NCI-H1930 (cell line): ENCODE measurements at regions not wholly inside any gene's neighbourhood (a gene's known extent, or its start where the extent isn't known, plus 50 kb on each side); places are given as distances from the start of the nearest gene placed in this dataset.

Source experiments
- DNase-seq, 2 experiments: peaks; one replicate each; lab custom pipeline; 2025; lab: John Stamatoyannopoulos, UW

DNA sequence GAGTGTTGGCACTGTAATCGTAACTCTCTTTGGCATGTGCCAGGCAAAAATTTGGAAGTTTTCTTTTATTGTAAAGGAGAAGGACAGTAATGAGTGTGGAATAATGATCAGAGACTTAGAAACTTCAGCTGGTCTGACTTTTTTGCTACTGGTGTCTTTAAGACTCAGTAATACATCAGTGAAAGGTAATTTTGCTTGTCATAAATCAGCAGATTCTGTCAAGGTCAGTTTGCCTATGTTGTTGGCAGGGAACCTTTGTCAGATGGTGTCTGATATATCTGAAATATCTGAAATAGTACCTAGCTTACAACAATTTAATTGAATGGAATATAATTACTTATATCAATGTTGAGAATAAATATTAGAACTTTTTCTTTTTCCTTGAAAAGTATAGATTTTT lies 516.9 kb downstream of the LRFN5 start:
- DNase-seq, result no peak

DNA sequence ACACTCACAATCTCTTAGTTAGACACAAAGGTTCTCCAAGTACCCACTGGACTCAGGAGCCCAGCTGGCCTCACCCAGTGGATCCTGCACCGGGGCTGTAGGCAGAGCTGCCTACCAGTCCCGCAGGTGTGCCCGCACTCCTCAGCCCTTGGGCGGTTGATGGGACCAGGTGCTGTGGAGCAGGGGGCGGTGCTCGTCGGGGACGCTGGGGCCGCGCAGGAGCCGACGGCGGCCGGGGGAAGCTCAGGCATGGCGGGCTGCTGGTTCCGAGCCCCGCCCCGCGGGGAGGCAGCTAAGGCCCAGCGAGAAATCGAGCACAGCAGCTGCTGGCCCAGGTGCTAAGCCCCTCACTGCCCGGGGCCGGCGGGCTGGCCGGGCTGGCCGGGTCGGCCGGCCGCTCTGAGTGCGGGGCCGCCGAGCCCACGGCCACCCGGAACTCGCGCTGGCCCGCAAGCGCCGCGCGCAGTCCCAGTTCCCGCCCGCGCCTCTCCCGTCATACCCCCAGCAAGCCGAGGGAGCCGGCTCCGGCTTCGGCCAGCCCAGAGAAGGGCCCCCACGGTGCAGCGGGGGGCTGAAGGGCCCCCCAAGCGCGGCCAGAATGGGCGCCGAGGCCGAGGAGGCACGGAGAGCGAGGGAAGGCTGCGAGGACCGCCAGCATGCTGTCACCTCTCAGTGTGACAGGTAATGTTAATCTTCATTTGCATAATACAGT lies 506.8 kb downstream of the LRFN5 start:
- no peak for DNase-seq

DNA sequence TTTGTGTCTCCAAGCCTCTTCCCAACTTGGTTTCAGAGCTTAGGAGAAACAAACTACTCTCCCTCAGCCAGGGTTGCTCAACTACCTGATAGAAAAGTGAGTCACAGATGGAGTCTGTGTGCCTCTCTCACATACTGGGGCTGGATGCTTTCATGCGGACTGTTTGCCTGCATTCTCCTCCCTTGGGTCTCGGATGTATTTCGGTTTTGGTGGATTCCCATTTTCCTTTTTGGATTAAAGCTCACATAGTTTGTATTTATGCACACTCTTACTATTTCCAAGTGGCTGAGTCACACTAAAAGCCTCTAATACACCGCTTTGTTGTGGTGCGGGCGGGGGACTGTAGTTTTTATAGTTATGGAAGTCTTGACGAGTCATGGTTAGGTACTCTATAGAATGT lies 505.4 kb downstream of the LRFN5 start:
- DNase-seq, result no peak

- DNase-seq, result no peak
Measured at GRCh38 chr14:42111355-42111754, 504.7 kb downstream of the LRFN5 start.

- no peak for DNase-seq
Measured at GRCh38 chr14:42110167-42110566, 503.5 kb downstream of the LRFN5 start.

DNA sequence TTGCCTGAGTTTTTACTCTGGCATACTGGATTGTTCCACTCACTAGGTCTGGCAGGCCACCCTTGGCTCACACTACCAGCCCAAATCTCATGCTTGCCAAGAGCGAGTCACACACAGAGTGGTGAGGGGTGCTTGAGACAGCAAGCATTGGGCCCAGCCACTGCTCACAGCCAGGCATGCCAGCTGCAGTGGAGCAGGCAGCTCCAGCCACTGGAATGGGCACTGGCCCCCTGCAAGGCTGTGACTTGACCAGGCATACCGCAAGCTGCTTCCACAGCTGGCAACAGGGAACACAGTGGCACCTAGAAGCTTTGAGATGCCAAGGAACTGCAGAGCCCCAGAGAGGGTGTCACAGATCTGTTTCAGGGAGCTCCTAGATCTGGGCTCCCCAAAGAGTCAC lies 488.5 kb downstream of the LRFN5 start:
- DNase-seq, result no peak

DNA sequence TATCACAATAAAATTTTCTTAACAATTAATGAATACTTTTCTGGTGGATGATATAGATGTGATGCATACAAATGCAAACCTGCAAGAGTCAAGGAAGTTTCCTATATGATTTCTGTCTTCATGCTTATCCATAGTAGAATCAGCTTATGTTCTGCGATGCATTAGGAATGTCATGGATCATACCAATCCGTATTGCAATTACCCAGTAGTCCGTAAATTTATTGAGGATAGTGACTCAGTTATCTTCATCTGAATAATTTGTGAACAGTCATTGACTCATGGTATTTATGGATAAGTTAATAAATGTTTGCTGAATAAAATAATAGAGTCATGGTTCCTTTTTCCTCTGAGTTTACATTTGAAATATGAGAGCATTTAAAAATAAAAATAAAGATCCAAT lies 483.4 kb downstream of the LRFN5 start:
- no peak for DNase-seq

- DNase-seq, result no peak
Measured at GRCh38 chr14:42079911-42080310, 473.2 kb downstream of the LRFN5 start.

DNA sequence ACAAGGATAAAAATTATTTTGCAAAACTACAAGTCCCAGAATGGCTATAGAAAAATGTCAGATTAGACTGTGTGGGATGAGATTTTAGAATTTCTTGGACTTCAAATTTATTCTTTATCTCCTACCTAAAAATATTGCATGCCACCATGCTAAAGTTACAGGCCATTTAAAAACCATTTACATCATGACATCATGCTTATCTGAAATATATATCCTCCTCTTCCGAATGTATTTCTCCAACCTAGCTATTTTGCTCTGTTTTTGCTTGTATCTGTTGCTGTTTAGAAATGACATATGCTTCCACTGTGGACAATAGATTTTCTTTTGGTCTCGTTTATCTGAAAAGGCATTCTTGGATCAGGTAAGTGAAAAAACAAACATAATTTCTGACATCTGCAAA lies 471.7 kb downstream of the LRFN5 start:
- no peak for DNase-seq

DNA sequence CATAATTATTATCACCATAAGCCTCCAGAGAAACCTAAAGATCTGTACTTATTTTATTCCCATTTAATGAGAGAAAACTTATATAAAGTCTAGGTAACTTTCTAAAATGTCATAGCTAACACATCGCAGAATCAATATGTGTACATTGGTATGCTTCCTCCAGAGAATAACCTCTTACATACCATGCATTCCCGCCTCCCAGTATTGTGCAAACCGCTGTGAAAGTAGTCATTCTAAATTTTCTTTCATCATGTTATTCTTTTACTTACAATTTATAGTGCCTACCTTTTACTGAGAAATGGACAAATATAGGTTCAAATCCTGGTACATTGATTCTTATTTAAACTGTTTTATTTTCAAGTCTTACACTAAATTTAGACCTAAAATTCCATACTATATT lies 463.4 kb downstream of the LRFN5 start:
- DNase-seq, result no peak

DNA sequence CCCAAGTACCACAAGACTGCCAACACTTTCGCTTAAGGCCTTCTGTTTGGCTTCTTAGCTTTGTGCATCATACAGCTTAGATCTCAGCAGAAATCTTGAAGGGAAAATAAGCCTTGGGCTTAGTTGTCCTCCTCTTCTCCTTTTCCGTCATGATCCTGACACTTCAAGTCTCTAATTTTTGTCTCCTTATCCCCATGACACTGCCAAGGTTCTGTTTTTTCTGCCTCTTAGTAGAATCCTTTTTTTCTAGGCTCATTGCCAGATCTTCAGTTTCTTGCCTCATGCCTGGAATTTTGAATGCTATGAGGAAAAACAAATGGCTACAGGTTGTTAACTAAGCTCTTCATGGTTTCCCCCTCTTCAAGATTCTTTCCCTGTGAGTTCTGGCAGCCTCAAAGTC lies 450.4 kb downstream of the LRFN5 start:
- DNase-seq, result no peak

DNA sequence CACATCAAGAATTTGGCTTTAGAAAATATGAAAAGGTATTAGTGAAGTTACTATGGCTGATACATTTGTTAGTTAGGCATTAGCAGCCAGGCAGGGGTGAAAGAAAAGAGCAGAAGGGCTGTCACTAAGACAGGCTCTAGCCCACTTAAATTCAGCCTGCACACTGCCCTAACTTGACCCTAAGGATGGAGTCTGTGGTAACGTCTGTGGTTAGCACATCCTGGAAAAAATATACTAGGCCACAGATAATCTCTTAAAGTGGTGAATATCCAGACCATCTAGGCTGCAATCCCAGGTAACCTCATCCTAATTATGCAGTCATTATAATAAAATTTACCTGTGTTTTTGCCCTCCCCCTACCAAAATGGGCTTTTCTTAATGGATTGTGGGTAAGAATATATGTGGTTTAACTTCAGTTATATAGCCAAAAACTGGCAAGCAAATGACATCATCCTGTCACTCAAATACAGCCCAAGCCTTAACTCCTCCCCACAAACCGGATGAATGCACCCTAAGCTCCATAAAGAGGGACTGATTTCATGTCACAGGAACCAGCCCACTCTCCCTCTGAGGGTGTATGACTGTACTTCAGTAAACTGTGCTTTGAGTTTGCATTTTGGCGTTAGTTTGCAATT lies 440.9 kb downstream of the LRFN5 start:
- DNase-seq, result no peak

DNA sequence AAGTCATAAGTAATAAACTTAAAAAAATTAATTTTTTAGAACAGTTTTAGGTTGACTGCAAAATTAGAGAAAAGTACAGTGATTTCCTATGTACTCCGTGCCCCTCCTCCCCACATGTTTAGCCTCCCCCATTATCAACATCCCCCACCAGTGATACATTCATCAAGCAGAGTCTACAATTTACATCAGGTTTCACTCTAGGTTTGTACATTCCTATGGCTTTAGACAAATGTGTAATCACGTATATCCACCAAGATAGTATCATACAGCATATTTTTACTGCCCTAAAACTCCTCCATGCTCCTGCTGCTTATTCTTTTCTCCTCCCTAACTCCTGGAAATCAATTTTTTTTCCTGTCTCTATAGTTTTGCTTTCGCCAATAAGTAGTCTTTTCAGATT lies 438.7 kb downstream of the LRFN5 start:
- no peak for DNase-seq

DNA sequence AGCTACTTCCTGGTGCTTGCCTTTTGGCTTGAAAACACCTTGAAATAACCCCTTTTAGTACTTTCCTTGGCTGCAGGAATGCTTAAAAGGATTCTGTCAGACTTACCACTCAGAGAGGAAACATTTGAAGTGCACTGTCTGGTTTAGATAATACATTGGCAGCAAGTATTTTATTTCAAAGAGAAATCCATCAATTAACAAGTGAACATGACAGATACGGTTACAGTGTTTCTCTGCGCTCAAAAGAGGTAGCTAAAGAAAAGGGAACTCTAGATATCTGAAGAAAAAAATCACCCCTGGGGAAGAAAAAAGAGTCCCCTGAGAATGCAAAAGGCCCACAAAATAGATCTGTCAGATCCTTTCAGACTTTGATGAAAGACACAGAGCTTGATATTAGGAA lies 421.9 kb downstream of the LRFN5 start:
- no peak for DNase-seq

DNA sequence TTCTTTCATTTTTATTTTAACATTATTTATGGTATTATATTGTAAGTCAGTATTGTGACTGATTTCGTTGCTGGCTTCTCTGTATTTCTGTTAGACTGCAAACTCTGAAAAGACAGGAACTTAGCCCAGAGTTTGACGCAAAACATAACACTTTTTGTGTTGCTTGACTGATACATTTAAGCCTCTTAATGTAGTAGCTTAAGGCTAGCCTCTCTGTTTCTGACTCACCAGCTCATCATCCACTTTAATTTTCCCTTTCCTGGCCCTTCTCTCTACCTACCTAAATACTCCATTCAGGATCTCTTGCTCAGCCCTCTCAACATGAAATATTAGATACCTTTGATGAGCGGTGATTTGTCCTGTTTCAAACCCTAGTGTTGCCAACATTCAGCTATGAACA lies 420.6 kb downstream of the LRFN5 start:
- no peak for DNase-seq

- no peak for DNase-seq
Measured at GRCh38 chr14:42023452-42023851, 416.8 kb downstream of the LRFN5 start.

DNA sequence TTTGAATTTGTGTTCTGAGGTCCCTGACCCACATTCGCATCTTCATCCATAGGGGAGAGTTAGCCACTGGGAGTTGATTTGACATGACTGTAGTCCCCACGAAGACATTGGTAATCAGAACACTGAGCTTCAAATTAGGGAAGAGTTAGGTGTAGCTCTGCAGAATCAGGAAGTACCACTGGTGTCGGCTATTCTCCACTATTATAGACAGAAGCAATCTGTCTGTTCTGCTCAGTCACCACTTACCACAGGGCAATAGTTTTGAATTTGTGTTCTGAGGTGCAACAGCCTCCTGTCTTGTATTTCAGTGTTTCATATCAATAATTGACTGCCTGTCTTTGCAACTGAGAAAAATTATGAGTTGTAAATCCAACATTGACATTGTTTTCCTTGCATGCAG lies 407.6 kb downstream of the LRFN5 start:
- no peak for DNase-seq

GRCh38 chr14:42013559-42013958 lies 406.9 kb downstream of the LRFN5 start:
- DNase-seq, result no peak

- DNase-seq, result no peak
Measured at GRCh38 chr14:42013153-42013552, 406.5 kb downstream of the LRFN5 start.

GRCh38 chr14:42011221-42011620 lies 404.5 kb downstream of the LRFN5 start:
- DNase-seq, result no peak

GRCh38 chr14:42004321-42004720 lies 397.6 kb downstream of the LRFN5 start:
- no peak for DNase-seq

GRCh38 chr14:42002141-42002540 lies 395.5 kb downstream of the LRFN5 start:
- no peak for DNase-seq

DNA sequence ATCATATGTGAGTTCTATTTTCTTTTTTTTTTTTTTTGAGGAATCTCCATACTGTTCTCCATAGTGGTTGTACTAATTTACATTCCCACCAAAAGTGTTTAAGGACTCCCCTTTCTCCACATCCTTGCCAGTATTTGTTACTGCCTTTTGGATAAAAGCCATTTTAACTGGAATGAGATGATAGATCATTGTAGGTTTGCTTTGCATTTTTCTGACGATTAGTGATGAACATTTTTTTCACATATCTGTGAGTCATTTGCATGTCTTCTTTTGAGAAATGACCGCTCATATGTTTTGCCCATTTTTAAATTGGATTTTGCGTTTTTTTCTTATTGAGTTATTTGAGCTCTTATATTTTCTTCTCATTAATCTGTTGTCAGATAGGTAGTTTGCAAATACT lies 394.8 kb downstream of the LRFN5 start:
- DNase-seq, result no peak

DNA sequence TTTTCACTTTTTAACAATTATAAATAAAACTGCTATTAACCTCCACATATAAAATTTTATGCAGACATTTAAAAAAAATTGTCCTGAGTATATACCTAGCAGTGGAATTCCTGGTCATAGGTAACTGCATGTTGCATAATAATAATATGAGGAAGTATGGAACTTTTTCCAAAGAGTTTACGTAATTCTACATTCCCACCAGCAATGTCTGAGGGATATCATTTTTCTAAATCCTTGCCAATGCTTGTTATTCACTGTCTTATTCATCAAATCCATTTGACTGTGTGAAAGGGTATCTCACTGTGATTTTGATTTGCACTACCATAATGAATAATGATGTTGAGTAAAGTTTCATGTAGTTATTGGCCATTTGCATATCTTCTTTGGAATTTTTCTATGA lies 393.8 kb downstream of the LRFN5 start:
- DNase-seq, result no peak
